ENCODE measurements at regions not wholly inside any gene's neighbourhood (a gene's known extent, or its start where the extent isn't known, plus 50 kb on each side); places are given as distances from the start of the nearest gene placed in this dataset.

GRCh38 chr3:64828276-64828675 lies 140.5 kb upstream of the ADAMTS9 start:
- DNase-seq, result no peak

- no peak for DNase-seq
Measured at GRCh38 chr3:64827431-64827830, 139.6 kb upstream of the ADAMTS9 start.

GRCh38 chr3:64827019-64827418 lies 139.2 kb upstream of the ADAMTS9 start:
- DNase-seq, result no peak

GRCh38 chr3:64825404-64826120 lies 137.8 kb upstream of the ADAMTS9 start:
- DNase-seq, result no peak

- DNase-seq, result no peak
Measured at GRCh38 chr3:64824394-64824909, 136.7 kb upstream of the ADAMTS9 start.

GRCh38 chr3:64818196-64818595 lies 130.4 kb upstream of the ADAMTS9 start:
- no peak for DNase-seq

- DNase-seq, result no peak
Measured at GRCh38 chr3:64816355-64816754, 128.6 kb upstream of the ADAMTS9 start.

- DNase-seq, result no peak
Measured at GRCh38 chr3:64815789-64816188, 128.0 kb upstream of the ADAMTS9 start.

- peak; percentile 59 for DNase-seq
Measured at GRCh38 chr3:64815195-64815631, 127.4 kb upstream of the ADAMTS9 start.

GRCh38 chr3:64814351-64814750 lies 126.6 kb upstream of the ADAMTS9 start:
- DNase-seq, result no peak

GRCh38 chr3:64813326-64813725 lies 125.5 kb upstream of the ADAMTS9 start:
- no peak for DNase-seq

GRCh38 chr3:64809086-64809485 lies 121.3 kb upstream of the ADAMTS9 start:
- no peak for DNase-seq

- no peak for DNase-seq
Measured at GRCh38 chr3:64808061-64808460, 120.3 kb upstream of the ADAMTS9 start.

GRCh38 chr3:64806668-64807605 lies 119.1 kb upstream of the ADAMTS9 start:
- DNase-seq, result no peak

GRCh38 chr3:64805978-64806377 lies 118.2 kb upstream of the ADAMTS9 start:
- DNase-seq, result no peak

- peak; percentile 69 for DNase-seq
Measured at GRCh38 chr3:64805248-64805647, 117.4 kb upstream of the ADAMTS9 start.

GRCh38 chr3:64803469-64803868 lies 115.7 kb upstream of the ADAMTS9 start:
- no peak for DNase-seq

GRCh38 chr3:64802460-64802859 lies 114.7 kb upstream of the ADAMTS9 start:
- no peak for DNase-seq

- DNase-seq, result no peak
Measured at GRCh38 chr3:64801856-64802255, 114.1 kb upstream of the ADAMTS9 start.

GRCh38 chr3:64799606-64800005 lies 111.8 kb upstream of the ADAMTS9 start:
- no peak for DNase-seq

- DNase-seq, result no peak
Measured at GRCh38 chr3:64798316-64798715, 110.5 kb upstream of the ADAMTS9 start.

- DNase-seq, result no peak
Measured at GRCh38 chr3:64796607-64797399, 109.0 kb upstream of the ADAMTS9 start.

GRCh38 chr3:64792445-64792844 lies 104.6 kb upstream of the ADAMTS9 start:
- DNase-seq, result no peak
